ENCODE measurements at regions not wholly inside any gene's neighbourhood (a gene's known extent, or its start where the extent isn't known, plus 50 kb on each side); places are given as distances from the start of the nearest gene placed in this dataset.
"Not testable (repeated sequence)": the region's sequence is repeated elsewhere in the genome, so short reads cannot be mapped to it uniquely, and the experiment has no call there.

DNA sequence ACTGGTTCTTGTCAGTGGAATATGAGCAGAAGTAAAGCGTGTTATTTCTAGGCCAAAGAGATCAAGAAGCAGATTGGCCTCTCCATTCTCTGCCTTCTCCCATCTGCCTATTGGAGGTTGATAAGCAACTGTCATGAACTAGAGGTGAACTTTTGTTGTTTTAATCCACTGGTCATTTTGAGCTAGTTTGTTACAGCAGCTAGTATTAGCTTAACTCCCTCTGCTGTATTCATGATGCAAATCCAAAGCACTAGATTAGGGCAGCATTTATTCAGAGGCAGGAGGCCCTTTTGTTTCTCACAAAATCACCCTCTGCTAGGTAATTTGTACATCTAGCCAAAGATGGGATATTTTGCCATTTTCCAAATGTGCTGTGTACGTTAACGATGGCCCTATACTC lies 97.3 kb upstream of the DPT start:
- no peak for DNase-seq

DNA sequence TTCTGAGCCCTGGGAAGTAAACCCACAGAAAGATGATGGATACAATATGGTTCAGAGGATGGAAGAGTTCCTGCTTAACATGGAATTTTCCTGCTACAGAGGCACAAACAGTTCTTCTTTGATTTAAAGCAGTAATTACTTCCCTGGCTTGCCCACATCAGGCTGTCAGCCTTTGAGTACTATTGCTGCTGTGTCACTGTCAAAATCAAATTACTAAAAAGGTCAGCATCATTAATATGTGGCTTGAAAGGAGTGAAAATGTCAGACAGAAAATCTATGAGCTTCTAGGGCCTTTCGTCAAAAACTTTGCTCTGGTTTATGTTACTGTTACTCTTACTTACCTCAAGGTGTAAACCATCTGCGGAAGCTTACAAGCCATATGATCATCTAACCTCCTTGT lies 98.6 kb upstream of the DPT start:
- no peak for DNase-seq

DNA sequence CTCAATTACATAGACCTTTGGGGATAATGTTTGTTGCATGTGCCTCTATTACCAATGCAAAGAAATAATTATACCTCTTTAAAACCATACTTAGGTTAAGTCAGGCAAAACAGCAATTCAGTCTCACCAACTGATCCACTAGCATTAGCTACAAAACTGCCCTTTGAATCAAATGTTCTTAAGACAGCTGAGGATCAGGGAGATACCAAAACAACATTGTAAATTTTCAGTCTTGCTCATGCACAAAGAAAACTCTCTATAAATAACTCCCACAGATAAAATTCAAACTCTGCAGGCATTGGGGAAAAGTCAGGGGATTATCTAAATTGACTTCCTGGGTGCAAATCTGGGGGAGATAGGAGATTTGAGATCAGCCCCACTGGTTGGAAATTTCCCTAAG lies 100.9 kb upstream of the DPT start:
- DNase-seq, result no peak

GRCh38 chr1:168830562-168830961 lies 101.6 kb upstream of the DPT start:
- no peak for DNase-seq

DNA sequence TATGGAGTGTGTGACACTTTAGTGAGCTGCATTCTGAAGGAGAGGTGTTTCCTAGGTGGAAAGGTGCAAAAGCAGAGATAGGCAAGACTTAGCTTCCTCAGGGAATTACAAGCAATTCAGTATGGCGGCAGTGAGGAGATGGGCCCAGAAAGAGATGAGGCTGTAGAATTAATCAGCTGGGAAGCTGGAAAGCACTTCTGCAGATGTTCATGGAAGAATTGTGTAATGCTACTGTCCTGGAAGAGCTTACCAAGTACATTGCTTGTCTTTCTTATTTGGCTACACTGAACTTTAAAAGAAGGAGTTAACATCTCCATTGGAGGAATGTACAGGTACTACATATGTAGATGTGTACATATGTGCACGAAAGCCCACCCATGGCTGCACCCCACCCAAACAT lies 103.7 kb upstream of the DPT start:
- no peak for DNase-seq

DNA sequence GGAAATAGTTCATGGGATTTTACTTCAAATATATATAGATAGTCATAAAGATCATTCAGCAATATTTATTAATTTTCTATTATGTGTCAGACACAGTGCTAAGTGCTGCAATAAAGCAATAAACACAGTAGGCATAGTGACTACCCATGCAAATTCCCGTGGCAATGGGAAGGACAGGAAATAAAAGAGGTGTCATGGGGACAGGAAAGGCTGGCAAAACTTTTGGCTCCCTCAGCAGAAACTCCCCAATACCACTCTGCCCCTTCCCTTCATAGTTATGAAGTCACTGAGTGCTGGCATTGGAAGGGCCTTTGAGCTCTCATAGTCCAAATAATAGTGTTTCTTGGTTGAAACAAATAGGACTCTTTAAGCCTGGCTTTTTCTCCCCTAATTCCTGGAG lies 104.4 kb upstream of the DPT start:
- DNase-seq, result no peak

- DNase-seq, result no peak
Measured at GRCh38 chr1:168833801-168834224, 104.8 kb upstream of the DPT start.

DNA sequence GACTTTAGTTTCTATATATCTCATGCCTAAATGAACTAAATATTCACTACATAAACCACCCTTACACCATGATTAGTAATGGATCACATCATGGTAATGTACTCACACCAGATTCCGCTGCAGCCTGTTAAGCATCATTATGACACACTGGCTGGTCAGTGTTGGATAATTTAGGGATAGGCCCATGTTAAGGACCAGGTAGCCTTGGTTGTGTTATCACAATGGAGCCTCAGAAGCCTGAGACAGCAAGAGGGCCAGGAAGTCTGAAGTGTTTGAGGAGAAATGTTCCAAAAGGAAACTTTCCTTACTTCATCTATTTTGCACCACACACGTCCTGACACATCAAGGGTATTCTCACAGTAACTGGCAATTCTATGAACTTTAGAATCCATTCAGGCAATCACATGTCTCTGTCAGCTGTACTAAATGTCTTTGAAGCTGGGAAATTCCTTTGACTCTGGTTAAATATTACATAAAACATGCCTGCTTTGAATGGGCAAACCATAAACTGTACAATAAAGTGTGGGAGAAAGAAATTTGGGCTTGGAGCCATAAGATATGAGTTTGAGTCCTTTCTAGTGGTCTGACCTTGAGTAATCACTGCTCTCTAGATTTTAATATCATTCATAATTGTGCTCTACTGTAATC lies 105.3 kb upstream of the DPT start:
- DNase-seq, result no peak

DNA sequence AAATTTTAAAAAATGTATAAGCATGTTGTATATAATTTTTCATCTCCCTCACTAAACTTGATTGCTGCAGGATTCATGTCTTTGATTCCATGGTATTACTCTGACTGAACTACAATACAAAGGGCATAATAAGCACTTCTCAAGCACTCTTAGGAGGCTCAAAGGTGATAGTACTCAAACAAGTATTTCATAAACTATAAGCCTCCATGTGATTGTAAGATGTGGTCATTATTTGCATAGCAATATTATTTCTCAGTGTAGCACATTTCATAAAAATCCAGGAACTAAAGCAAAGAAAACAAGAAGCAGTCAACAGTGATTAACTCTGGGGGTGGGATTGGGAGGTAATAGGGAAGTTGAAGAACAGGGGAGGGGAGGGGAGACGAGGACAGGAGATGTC lies 106.2 kb upstream of the DPT start:
- no peak for DNase-seq

DNA sequence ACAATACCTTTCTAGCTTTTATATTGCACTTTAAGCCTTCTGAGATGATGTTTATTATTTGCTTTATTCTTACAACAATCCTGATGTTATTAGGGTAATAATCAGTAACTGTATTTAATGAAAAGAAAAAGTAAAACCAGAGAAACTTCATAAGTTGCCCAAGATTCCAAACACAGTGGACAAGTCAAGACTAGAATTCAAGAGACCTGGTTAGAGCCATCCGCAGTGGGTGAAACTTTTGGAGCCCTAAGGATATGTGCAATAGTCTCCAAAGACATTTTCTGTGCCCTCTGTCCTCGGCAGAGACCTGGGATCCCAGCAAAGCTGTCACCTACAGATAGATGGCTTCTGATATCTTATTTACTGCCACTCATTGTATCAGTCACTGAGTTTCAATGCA lies 106.8 kb upstream of the DPT start:
- DNase-seq, result no peak

DNA sequence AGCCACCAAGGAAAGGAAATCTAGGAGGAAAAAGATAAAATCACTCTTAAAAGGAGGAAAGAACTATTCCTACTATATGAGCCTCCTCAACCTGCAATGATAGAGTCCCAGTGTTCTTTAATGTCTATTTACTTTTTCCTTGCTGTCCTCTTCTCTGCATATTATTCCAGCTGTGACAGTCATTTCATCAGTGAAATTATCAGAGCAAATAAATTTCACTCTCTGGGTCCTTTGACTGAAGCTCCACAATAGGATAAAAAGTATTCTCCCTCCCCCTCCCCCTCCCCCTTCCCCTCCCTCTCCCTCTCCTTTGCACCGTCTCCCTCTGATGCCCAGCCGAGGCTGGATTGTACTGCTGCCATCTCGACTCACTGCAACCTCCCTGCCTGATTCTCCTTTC lies 107.5 kb upstream of the DPT start:
- DNase-seq, result no peak

DNA sequence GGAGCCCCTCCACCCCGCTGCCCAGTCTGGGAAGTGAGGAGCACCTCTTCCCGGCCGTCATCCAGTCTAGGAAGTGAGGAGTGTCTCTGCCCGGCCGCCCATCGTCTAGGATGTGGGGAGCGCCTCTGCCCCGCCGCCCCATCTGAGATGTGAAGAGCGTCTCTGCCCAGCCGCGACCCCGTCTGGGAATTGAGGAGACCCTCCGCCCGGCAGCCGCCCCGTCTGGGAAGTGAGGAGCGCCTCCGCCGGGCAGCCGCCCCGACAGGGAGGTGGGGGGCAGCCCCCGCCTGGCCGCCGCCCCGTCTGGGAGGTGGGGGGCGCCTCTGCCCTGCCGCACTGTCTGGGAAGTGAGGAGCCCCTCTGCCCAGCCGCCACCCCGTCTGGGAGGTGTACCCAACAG lies 108.2 kb upstream of the DPT start:
- not testable (repeated sequence) for DNase-seq

- DNase-seq, result no peak
Measured at GRCh38 chr1:168842306-168842705, 113.3 kb upstream of the DPT start.

DNA sequence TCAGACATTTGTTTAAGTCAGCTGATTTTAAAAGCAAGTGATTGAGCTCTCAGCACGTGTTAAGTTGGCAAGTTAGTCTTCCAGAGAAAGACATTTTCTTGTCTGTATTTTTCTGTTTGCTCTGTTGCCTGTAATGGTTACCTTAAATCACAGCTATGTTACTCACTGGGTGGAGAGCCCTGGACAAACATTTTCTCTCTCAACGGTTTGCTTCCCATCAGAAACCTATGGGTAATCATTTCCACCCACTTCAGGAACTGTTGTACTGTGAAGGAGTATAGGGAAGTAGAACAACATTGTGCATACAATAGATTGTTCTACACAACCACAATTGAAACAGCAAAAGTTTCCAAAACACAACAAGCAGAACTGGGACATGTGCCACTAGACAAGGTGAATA lies 113.9 kb upstream of the DPT start:
- no peak for DNase-seq

- no peak for DNase-seq
Measured at GRCh38 chr1:168843401-168843800, 114.4 kb upstream of the DPT start.

- DNase-seq, result no peak
Measured at GRCh38 chr1:168843950-168844349, 114.9 kb upstream of the DPT start.

- DNase-seq, result no peak
Measured at GRCh38 chr1:168845140-168845539, 116.1 kb upstream of the DPT start.

- DNase-seq, result no peak
Measured at GRCh38 chr1:168848051-168848450, 119.0 kb upstream of the DPT start.

DNA sequence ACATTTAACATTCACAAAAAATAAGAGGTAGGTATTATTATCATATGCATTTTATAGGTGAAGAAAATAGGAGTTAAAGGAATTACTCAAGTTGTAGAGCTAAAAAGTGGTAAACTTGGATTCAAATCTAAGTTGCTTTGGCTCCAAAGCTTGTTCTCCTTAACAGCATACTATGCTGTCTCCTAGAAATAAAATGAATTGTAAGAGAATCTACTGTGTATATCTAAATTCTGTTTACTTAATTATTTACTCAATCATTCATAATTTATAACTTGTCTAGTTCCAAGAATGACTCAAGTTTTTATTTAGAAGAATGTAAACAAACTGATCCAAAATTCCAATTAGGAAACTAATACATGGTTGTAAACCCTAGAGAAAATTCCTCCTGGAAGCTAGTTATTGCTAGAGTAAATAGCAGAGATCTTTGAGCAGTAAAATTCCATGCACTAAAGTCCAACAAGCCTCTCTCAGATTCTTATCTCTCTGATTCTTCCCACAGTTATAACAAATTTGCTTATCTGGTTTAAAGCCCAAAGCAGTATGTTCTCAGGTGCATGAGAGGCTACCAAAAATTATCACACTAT lies 132.5 kb upstream of the DPT start:
- no peak for DNase-seq

- DNase-seq, result no peak
Measured at GRCh38 chr1:168863772-168864171, 134.8 kb upstream of the DPT start.

DNA sequence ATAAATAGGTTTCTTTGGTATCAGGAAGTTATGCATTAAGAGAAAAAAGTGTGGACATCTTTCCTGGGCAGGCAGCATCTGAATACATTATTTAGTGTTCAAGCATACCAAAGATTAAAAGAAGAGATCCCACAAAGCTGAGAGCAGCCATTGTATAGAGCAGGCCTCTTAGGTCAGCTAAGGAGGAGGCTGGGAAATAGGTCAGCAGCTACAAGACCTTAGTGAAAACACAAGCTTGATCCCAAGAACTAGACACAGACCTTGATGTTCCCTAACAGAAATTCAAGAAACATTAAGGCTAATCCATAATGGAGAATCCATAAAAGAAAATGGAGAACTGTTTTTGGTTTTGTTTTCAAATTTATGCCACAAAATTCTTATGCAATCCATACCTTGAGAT lies 135.3 kb upstream of the DPT start:
- DNase-seq, result no peak

DNA sequence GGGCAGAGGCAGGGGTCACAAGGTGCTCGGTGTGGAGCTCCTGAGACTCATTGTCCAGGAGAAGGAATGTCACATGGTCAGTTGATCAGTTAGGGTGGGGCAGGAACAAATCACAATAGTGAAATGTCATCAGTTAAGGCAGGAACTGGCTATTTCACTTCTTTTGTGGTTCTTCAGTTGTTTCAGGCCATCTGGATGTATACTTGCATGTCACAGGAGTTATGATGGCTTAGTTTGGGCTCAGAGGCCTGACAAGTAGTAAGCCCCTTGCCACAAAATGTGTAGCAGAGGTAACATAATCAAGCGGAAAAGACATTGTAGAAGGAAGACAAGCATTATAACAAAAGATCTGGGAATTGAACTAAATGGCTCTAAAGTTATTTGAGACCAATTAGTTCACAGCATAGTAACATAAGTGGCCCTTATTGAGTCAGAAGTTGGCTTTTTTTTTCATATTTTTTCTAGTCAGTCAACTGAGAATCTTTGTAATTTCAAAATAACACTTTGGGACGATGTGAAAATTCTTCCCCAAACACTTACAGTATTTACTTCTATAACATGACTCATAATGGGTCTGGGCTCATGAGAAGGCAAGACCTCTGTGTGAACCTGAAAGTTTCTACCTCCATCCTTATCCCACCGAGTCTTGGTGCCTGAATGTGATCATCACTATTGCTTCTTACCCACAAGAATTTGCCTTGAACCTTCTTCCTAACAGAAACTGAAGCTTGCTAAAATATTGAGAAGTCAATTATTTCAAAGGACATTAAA lies 137.0 kb upstream of the DPT start:
- no peak for DNase-seq

GRCh38 chr1:168867941-168868634 lies 139.1 kb upstream of the DPT start:
- DNase-seq, result no peak

- DNase-seq, result no peak
Measured at GRCh38 chr1:168871531-168871930, 142.5 kb upstream of the DPT start.
